ENCODE measurements at regions not wholly inside any gene's neighbourhood (a gene's known extent, or its start where the extent isn't known, plus 50 kb on each side); places are given as distances from the start of the nearest gene placed in this dataset.

DNA sequence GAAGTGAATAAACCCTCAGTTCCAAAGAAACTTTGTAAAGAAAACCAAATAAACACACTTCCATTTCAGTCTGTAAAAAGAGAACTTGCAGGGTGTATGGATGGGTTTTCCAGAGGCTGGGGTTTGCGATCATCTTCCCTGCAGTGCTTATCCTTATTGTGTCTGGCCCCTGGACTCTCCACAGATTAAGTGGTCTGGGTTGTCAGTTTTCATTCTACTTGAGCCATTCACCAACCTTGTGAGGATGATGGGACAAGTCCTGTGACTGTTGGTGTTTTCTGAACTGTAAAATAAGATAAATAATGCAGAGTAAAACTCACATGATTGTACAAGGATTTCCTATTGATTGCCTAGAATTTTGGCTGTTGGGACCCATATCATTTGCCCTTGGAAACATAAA is 166.1 kb upstream of the MOCS2 start:
- DNase-seq (ENCODE audit: low read depth), result no peak
- TF ChIP-seq, protein P1, sequence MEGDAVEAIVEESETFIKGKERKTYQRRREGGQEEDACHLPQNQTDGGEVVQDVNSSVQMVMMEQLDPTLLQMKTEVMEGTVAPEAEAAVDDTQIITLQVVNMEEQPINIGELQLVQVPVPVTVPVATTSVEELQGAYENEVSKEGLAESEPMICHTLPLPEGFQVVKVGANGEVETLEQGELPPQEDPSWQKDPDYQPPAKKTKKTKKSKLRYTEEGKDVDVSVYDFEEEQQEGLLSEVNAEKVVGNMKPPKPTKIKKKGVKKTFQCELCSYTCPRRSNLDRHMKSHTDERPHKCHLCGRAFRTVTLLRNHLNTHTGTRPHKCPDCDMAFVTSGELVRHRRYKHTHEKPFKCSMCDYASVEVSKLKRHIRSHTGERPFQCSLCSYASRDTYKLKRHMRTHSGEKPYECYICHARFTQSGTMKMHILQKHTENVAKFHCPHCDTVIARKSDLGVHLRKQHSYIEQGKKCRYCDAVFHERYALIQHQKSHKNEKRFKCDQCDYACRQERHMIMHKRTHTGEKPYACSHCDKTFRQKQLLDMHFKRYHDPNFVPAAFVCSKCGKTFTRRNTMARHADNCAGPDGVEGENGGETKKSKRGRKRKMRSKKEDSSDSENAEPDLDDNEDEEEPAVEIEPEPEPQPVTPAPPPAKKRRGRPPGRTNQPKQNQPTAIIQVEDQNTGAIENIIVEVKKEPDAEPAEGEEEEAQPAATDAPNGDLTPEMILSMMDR (conservative IDR thresholded peaks at IDR 0.05; ENCODE audit: control insufficient read depth, insufficient read depth, low read depth, low read length), result no peak
- no peak overlapping the region for H3K4me3 ChIP-seq (ENCODE audit: control insufficient read depth, low read depth, low read length)

DNA sequence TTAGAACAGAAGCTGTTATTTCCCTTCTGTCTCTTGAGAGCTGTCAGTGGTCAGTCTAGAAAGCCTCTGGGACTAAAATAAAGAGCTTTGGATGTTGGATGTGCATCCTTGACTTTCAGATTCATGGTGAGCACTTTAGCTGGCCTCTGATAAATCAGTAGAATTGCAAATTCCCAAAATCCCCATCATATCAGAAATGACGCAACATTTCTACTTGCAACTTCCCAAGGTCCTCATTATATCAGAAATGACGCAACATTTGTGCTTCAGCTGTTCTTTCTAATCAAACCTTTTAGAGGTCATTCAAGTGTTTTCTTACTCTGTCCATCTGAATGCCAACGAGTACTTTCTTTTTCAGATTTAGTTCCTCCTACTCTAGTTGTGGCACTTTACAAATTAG is 167.3 kb upstream of the MOCS2 start:
- TF ChIP-seq, protein P1 (conservative IDR thresholded peaks at IDR 0.05; ENCODE audit: control insufficient read depth, insufficient read depth, low read depth, low read length), result no peak
- peak; percentile 76 for DNase-seq (ENCODE audit: low read depth)
- no peak overlapping the region for H3K4me3 ChIP-seq (ENCODE audit: control insufficient read depth, low read depth, low read length)

DNA sequence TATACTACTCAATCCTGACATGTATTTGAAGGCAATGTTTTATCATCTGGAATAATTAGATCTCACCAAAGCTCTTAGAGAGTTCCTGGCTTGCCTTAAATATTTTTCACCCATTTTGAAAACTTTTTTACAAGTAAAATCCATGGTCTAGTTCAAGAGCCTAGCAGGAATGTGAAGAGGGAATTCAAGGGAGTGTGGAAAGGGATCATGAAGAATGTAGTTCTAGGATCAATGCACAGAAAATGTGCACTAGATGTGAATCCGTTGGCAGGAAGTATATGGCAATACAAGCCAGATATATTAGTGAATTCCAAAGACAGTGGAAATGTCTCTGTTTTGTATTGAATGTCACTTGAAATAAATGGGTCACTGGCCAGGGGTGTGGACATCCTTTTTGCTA is 167.9 kb upstream of the MOCS2 start:
- no peak for DNase-seq (ENCODE audit: low read depth)
- no peak overlapping the region for H3K4me3 ChIP-seq (ENCODE audit: control insufficient read depth, low read depth, low read length)
- TF ChIP-seq, protein P1 (conservative IDR thresholded peaks at IDR 0.05; ENCODE audit: control insufficient read depth, insufficient read depth, low read depth, low read length), result no peak

DNA sequence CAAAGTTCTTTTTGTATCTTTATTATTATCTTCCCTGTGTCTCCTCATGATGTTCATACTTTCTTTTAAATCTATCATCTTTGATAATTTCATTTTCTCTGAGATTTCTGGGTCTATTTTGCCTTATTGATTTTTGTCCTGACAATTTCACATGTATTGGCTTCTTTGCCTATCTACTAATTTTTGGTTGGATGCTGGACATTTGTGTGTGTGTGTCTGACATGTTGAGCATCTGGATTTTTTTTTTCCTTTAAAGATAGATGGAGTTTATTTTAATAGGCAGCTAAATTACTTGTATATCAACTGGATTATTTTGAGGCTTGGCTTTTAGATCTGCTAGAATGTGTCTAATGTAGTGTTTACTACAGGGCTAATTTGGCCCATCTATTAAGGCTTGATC is 178.0 kb upstream of the MOCS2 start:
- TF ChIP-seq, protein P1 (conservative IDR thresholded peaks at IDR 0.05; ENCODE audit: control insufficient read depth, insufficient read depth, low read depth, low read length), result no peak
- DNase-seq (ENCODE audit: low read depth), result no peak
- no peak overlapping the region for H3K4me3 ChIP-seq (ENCODE audit: control insufficient read depth, low read depth, low read length)

DNA sequence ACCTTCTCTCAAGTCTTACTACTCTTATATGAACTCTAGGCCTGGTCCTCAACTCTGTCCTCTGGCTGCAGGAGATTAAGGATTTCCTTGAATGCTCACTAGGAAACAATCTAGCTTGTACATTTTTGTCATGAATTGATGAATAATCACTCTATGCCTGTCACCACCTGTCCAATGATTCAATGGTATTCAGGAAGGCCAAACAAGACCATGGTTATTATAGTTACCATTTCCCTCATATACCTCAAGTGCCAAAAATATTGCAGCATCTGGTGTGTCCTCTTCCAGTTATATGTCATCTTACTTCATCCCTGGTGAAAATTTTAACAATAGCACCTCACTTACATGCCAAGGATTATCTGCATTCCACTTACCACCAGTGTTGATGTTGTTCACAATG is 179.0 kb upstream of the MOCS2 start:
- no peak for DNase-seq (ENCODE audit: low read depth)
- no peak overlapping the region for H3K4me3 ChIP-seq (ENCODE audit: control insufficient read depth, low read depth, low read length)
- TF ChIP-seq, protein P1 (conservative IDR thresholded peaks at IDR 0.05; ENCODE audit: control insufficient read depth, insufficient read depth, low read depth, low read length), result no peak

DNA sequence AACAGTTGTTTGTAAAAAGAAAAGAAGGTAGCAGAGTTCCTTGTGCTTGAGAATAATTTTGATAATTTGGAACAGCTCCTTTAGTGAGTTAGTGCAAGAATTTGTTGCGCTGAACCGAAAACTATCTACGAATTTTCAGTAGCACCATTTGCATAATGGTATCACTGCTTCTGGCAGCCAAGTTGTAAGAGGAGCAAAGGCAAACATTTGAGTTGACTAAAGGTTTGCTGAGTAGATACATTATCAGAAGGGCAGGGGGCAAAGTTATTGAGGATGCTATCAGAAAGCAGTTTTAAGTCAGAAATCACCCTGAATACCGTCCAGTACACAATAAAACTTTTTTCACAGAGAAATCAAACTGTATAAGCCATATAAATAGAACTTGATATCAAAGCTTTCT is 181.5 kb upstream of the MOCS2 start:
- no peak for DNase-seq (ENCODE audit: low read depth)
- H3K4me3 ChIP-seq (ENCODE audit: control insufficient read depth, low read depth, low read length), result no peak overlapping the region
- TF ChIP-seq, protein P1 (conservative IDR thresholded peaks at IDR 0.05; ENCODE audit: control insufficient read depth, insufficient read depth, low read depth, low read length), result no peak

DNA sequence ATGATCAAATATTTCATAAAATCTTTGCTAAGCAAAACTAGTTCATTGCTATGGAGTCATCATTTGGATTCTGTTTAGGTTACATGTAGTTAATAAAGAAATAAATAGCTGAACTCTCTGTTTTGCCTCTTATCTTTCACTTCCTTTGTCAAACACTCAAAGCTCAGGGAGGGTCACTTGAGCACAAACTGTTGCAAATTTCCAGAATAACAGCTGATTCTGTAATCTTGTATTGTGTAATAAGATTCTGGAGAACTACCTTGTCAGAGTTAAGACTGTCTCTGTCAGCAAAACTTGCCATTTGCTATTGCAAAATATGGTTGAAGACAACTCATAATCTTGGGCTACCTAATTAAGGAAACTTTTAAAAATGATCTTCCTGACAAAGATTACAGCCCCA is 182.0 kb upstream of the MOCS2 start:
- TF ChIP-seq, protein P1 (conservative IDR thresholded peaks at IDR 0.05; ENCODE audit: control insufficient read depth, insufficient read depth, low read depth, low read length), result no peak
- DNase-seq (ENCODE audit: low read depth), result peak; percentile 58
- no peak overlapping the region for H3K4me3 ChIP-seq (ENCODE audit: control insufficient read depth, low read depth, low read length)
